ENCODE measurements at regions not wholly inside any gene's neighbourhood (a gene's known extent, or its start where the extent isn't known, plus 50 kb on each side); places are given as distances from the start of the nearest gene placed in this dataset.
"Not testable (repeated sequence)": the region's sequence is repeated elsewhere in the genome, so short reads cannot be mapped to it uniquely, and the experiment has no call there.

- in situ Hi-C loops (cut with MboI; ENCODE audit: low sequenced_read_pairs) = no loop called here
Observed at GRCh38 chr2:234251326-234252271, 201.1 kb downstream of the SPP2 start.

- in situ Hi-C loops (cut with MboI; ENCODE audit: low sequenced_read_pairs) = no loop called here
Observed at GRCh38 chr2:234250926-234251325, 200.4 kb downstream of the SPP2 start.

- in situ Hi-C loops (cut with MboI; ENCODE audit: low sequenced_read_pairs) = no loop called here
Observed at GRCh38 chr2:234249873-234250272, 199.4 kb downstream of the SPP2 start.

GRCh38 chr2:234249034-234249735 lies 198.7 kb downstream of the SPP2 start:
- in situ Hi-C loops (cut with MboI; ENCODE audit: low sequenced_read_pairs) = no loop called here

- in situ Hi-C loops (cut with MboI; ENCODE audit: low sequenced_read_pairs) = not testable (repeated sequence)
Observed at GRCh38 chr2:234248213-234248710, 197.8 kb downstream of the SPP2 start.

- in situ Hi-C loops (cut with MboI; ENCODE audit: low sequenced_read_pairs) = no loop called here
Observed at GRCh38 chr2:234247453-234248180, 197.1 kb downstream of the SPP2 start.

GRCh38 chr2:234245945-234246344 lies 195.4 kb downstream of the SPP2 start:
- in situ Hi-C loops (cut with MboI; ENCODE audit: low sequenced_read_pairs) = no loop called here

- in situ Hi-C loops (cut with MboI; ENCODE audit: low sequenced_read_pairs) = no loop called here
Observed at GRCh38 chr2:234243871-234244565, 193.5 kb downstream of the SPP2 start.

- in situ Hi-C loops (cut with MboI; ENCODE audit: low sequenced_read_pairs) = no loop called here
Observed at GRCh38 chr2:234242459-234242836, 191.9 kb downstream of the SPP2 start.

GRCh38 chr2:234241656-234242458 lies 191.4 kb downstream of the SPP2 start:
- in situ Hi-C loops (cut with MboI; ENCODE audit: low sequenced_read_pairs) = no loop called here

- in situ Hi-C loops (cut with MboI; ENCODE audit: low sequenced_read_pairs) = no loop called here
Observed at GRCh38 chr2:234240917-234241316, 190.4 kb downstream of the SPP2 start.

GRCh38 chr2:234235191-234235590 lies 184.7 kb downstream of the SPP2 start:
- in situ Hi-C loops (cut with MboI; ENCODE audit: low sequenced_read_pairs) = no loop called here

GRCh38 chr2:234231460-234231859 lies 181.0 kb downstream of the SPP2 start:
- in situ Hi-C loops (cut with MboI; ENCODE audit: low sequenced_read_pairs) = no loop called here

GRCh38 chr2:234219046-234219310 lies 168.5 kb downstream of the SPP2 start:
- in situ Hi-C loops (cut with MboI; ENCODE audit: low sequenced_read_pairs) = no loop called here

GRCh38 chr2:234218266-234219045 lies 168.0 kb downstream of the SPP2 start:
- in situ Hi-C loops (cut with MboI; ENCODE audit: low sequenced_read_pairs) = no loop called here

GRCh38 chr2:234212534-234212933 lies 162.0 kb downstream of the SPP2 start:
- in situ Hi-C loops (cut with MboI; ENCODE audit: low sequenced_read_pairs) = no loop called here

GRCh38 chr2:234211797-234212196 lies 161.3 kb downstream of the SPP2 start:
- in situ Hi-C loops (cut with MboI; ENCODE audit: low sequenced_read_pairs) = no loop called here

GRCh38 chr2:234206738-234207137 lies 156.2 kb downstream of the SPP2 start:
- in situ Hi-C loops (cut with MboI; ENCODE audit: low sequenced_read_pairs) = no loop called here

- in situ Hi-C loops (cut with MboI; ENCODE audit: low sequenced_read_pairs) = no loop called here
Observed at GRCh38 chr2:234204480-234204879, 154.0 kb downstream of the SPP2 start.

Measured in HL-60/S4 treated with phorbol 12-myristate 13-acetate at 8.2 ng/mL for 4 days and 3 days (cell line).